GM21737 (cell line): ENCODE measurements at regions not wholly inside any gene's neighbourhood (a gene's known extent, or its start where the extent isn't known, plus 50 kb on each side); places are given as distances from the start of the nearest gene placed in this dataset.

ENCODE experiments used
- ATAC-seq: cut with Tn5 transposase; IDR thresholded peaks from one replicate; pipeline ENCODE4 v1.9.1; 2021; ENCODE audit warnings: mild to moderate bottlenecking, moderate library complexity; ENCODE audit not compliant: unreplicated experiment

GRCh38 chr13:110965038-110965754, 50.3 kb upstream of the ANKRD10 start:
- ATAC-seq, result peak; percentile 93
